Stimulated activated CD8-positive, alpha-beta memory T cell treated with anti-CD3 and anti-CD28 coated beads, Interleukin-4, amount 100 ng/mL, for 48 hours (primary cell): ENCODE measurements at regions not wholly inside any gene's neighbourhood (a gene's known extent, or its start where the extent isn't known, plus 50 kb on each side); places are given as distances from the start of the nearest gene placed in this dataset.

Source experiments
- DNase-seq: peaks from one replicate; pipeline ENCODE4 v3.0.0-alpha.2; 2020

GRCh38 chr10:6343305-6344010 is 140.7 kb downstream of the PFKFB3 start:
- DNase-seq, result no peak

- DNase-seq, result no peak
Observed at GRCh38 chr10:6345404-6345803, 142.7 kb downstream of the PFKFB3 start.

- DNase-seq, result no peak
Observed at GRCh38 chr10:6346631-6347030, 143.9 kb downstream of the PFKFB3 start.

GRCh38 chr10:6347391-6347951 is 144.7 kb downstream of the PFKFB3 start:
- peak; percentile 75 for DNase-seq

GRCh38 chr10:6348096-6348874 is 145.6 kb downstream of the PFKFB3 start:
- DNase-seq, result peak; percentile 84

GRCh38 chr10:6349846-6350535 is 147.3 kb downstream of the PFKFB3 start:
- no peak for DNase-seq

GRCh38 chr10:6350609-6351008 is 147.9 kb downstream of the PFKFB3 start:
- DNase-seq, result no peak

- no peak for DNase-seq
Observed at GRCh38 chr10:6351495-6351894, 148.8 kb downstream of the PFKFB3 start.

- no peak for DNase-seq
Observed at GRCh38 chr10:6353526-6353925, 150.8 kb downstream of the PFKFB3 start.

- no peak for DNase-seq
Observed at GRCh38 chr10:6354168-6354772, 151.5 kb downstream of the PFKFB3 start.

GRCh38 chr10:6356280-6356793 is 153.6 kb downstream of the PFKFB3 start:
- DNase-seq, result no peak

GRCh38 chr10:6361869-6362268 is 159.1 kb downstream of the PFKFB3 start:
- no peak for DNase-seq

GRCh38 chr10:6362879-6363278 is 160.1 kb downstream of the PFKFB3 start:
- no peak for DNase-seq

- no peak for DNase-seq
Observed at GRCh38 chr10:6363511-6363910, 160.8 kb downstream of the PFKFB3 start.

GRCh38 chr10:6364283-6364682 is 161.6 kb downstream of the PFKFB3 start:
- no peak for DNase-seq

GRCh38 chr10:6364893-6365292 is 162.2 kb downstream of the PFKFB3 start:
- DNase-seq, result no peak

- DNase-seq, result no peak
Observed at GRCh38 chr10:6365384-6365783, 162.7 kb downstream of the PFKFB3 start.
